Activated CD4-positive, alpha-beta T cell treated with anti-CD3 and anti-CD28 coated beads, Interleukin-2, amount 10 ng/mL, durations not matched to agents 24 days and 14 days (primary cell): ENCODE measurements at regions not wholly inside any gene's neighbourhood (a gene's known extent, or its start where the extent isn't known, plus 50 kb on each side); places are given as distances from the start of the nearest gene placed in this dataset.

Experiments used
- DNase-seq: peaks from one replicate; pipeline ENCODE4 v3.0.0; 2022
- H3K27ac Mint-ChIP-seq: one replicate; pipeline ENCODE4 v1.8.0; 2022; ENCODE audit warnings: mild to moderate bottlenecking, mixed read lengths
- H3K27me3 Mint-ChIP-seq: one replicate; pipeline ENCODE4 v1.8.0; 2022; ENCODE audit warnings: mixed read lengths
- H3K36me3 Mint-ChIP-seq: one replicate; pipeline ENCODE4 v1.8.0; 2022; ENCODE audit warnings: low read depth, mild to moderate bottlenecking, mixed read lengths
- H3K4me1 Mint-ChIP-seq: one replicate; pipeline ENCODE4 v1.8.0; 2021; ENCODE audit warnings: mixed read lengths
- H3K4me3 Mint-ChIP-seq: one replicate; pipeline ENCODE4 v1.8.0; 2022; ENCODE audit warnings: mild to moderate bottlenecking, moderate library complexity, mixed read lengths
- H3K9me3 Mint-ChIP-seq: one replicate; pipeline ENCODE4 v1.8.0; 2021; ENCODE audit warnings: mixed read lengths
- intact Hi-C: fragments of 100-400 bp; cut with micrococcal nuclease; formaldehyde crosslinking; loops from one replicate; pipeline ENCODE4 v1.15.1; 2023

- Mint-ChIP-seq H3K27ac (no peak overlapping the region), H3K4me3 (no peak overlapping the region), H3K9me3 (no peaks in the 10 kb centered on the region), H3K36me3 (no peaks in the 10 kb centered on the region), H3K4me1 (no peaks in the 10 kb centered on the region), H3K27me3 (no peaks in the 10 kb centered on the region)
- DNase-seq: no peak
- intact Hi-C loops: no loop called here
Observed at GRCh38 chr13:106243011-106243565, 292.4 kb downstream of the EFNB2 start.

- Mint-ChIP-seq H3K27me3 (no peaks in the 10 kb centered on the region), H3K27ac (no peak overlapping the region)
- intact Hi-C loops: no loop called here
Observed at GRCh38 chr13:106241974-106242953, 293.2 kb downstream of the EFNB2 start.

GRCh38 chr13:106238690-106239089 is 296.8 kb downstream of the EFNB2 start:
- Mint-ChIP-seq H3K9me3 (no peaks in the 10 kb centered on the region), H3K4me3 (no peak overlapping the region), H3K27me3 (no peaks in the 10 kb centered on the region), H3K4me1 (no peaks in the 10 kb centered on the region), H3K36me3 (no peaks in the 10 kb centered on the region), H3K27ac (no peak overlapping the region)
- intact Hi-C loops: no loop called here
- DNase-seq: no peak

More at GRCh38 chr13:106241974-106242953, 293.2 kb downstream of the EFNB2 start:
- H3K9me3 Mint-ChIP-seq: no peaks in the 10 kb centered on the region
- H3K4me1 Mint-ChIP-seq: no peaks in the 10 kb centered on the region
- no peak for DNase-seq
- no peaks in the 10 kb centered on the region for H3K36me3 Mint-ChIP-seq
- no peak overlapping the region for H3K4me3 Mint-ChIP-seq

- no peaks in the 10 kb centered on the region for H3K4me1 Mint-ChIP-seq
- H3K9me3 Mint-ChIP-seq: no peaks in the 10 kb centered on the region
- intact Hi-C loops: no loop called here
Observed at GRCh38 chr13:106234636-106235035, 300.8 kb downstream of the EFNB2 start.

GRCh38 chr13:106233134-106233735 is 302.2 kb downstream of the EFNB2 start:
- intact Hi-C loops: no loop called here
- H3K4me1 Mint-ChIP-seq: no peaks in the 10 kb centered on the region
- H3K27ac Mint-ChIP-seq: no peak overlapping the region
- H3K4me3 Mint-ChIP-seq: no peak overlapping the region
- no peaks in the 10 kb centered on the region for H3K9me3 Mint-ChIP-seq
- H3K36me3 Mint-ChIP-seq: no peaks in the 10 kb centered on the region
- DNase-seq: no peak
- H3K27me3 Mint-ChIP-seq: no peaks in the 10 kb centered on the region

More at GRCh38 chr13:106234636-106235035, 300.8 kb downstream of the EFNB2 start:
- Mint-ChIP-seq H3K4me3 (no peak overlapping the region), H3K27me3 (no peaks in the 10 kb centered on the region), H3K36me3 (no peaks in the 10 kb centered on the region), H3K27ac (no peak overlapping the region)
- DNase-seq: no peak

- Mint-ChIP-seq H3K27ac (no peak overlapping the region), H3K4me3 (no peak overlapping the region), H3K36me3 (no peaks in the 10 kb centered on the region), H3K9me3 (no peaks in the 10 kb centered on the region), H3K27me3 (no peaks in the 10 kb centered on the region), H3K4me1 (no peaks in the 10 kb centered on the region)
- intact Hi-C loops: no loop called here
- no peak for DNase-seq
Observed at GRCh38 chr13:106232681-106233080, 302.8 kb downstream of the EFNB2 start.

- Mint-ChIP-seq H3K4me1 (no peaks in the 10 kb centered on the region), H3K4me3 (no peak overlapping the region), H3K27me3 (no peaks in the 10 kb centered on the region)
Observed at GRCh38 chr13:106230450-106230849, 305.0 kb downstream of the EFNB2 start.

GRCh38 chr13:106225126-106225525 is 310.3 kb downstream of the EFNB2 start:
- intact Hi-C loops: no loop called here
- no peaks in the 10 kb centered on the region for H3K27me3 Mint-ChIP-seq
- H3K4me3 Mint-ChIP-seq: no peak overlapping the region
- DNase-seq: no peak
- no peaks in the 10 kb centered on the region for H3K9me3 Mint-ChIP-seq
- no peaks in the 10 kb centered on the region for H3K4me1 Mint-ChIP-seq
- H3K27ac Mint-ChIP-seq: no peak overlapping the region
- H3K36me3 Mint-ChIP-seq: no peaks in the 10 kb centered on the region

More at GRCh38 chr13:106230450-106230849, 305.0 kb downstream of the EFNB2 start:
- no peak overlapping the region for H3K27ac Mint-ChIP-seq
- intact Hi-C loops: no loop called here
- H3K36me3 Mint-ChIP-seq: no peaks in the 10 kb centered on the region
- no peak for DNase-seq
- H3K9me3 Mint-ChIP-seq: no peaks in the 10 kb centered on the region

GRCh38 chr13:106220211-106220610 is 315.3 kb downstream of the EFNB2 start:
- no peak for DNase-seq
- H3K27ac Mint-ChIP-seq: no peak overlapping the region
- intact Hi-C loops: no loop called here
- no peaks in the 10 kb centered on the region for H3K4me1 Mint-ChIP-seq
- no peaks in the 10 kb centered on the region for H3K36me3 Mint-ChIP-seq
- H3K27me3 Mint-ChIP-seq: no peaks in the 10 kb centered on the region
- H3K4me3 Mint-ChIP-seq: no peak overlapping the region
- no peaks in the 10 kb centered on the region for H3K9me3 Mint-ChIP-seq

- Mint-ChIP-seq H3K4me1 (no peaks in the 10 kb centered on the region), H3K9me3 (no peaks in the 10 kb centered on the region), H3K27me3 (no peaks in the 10 kb centered on the region), H3K27ac (no peak overlapping the region), H3K4me3 (no peak overlapping the region), H3K36me3 (no peaks in the 10 kb centered on the region)
- DNase-seq: no peak
- intact Hi-C loops: no loop called here
Observed at GRCh38 chr13:106213028-106213757, 322.3 kb downstream of the EFNB2 start.

- intact Hi-C loops: no loop called here
- no peaks in the 10 kb centered on the region for H3K4me1 Mint-ChIP-seq
- no peak for DNase-seq
- no peaks in the 10 kb centered on the region for H3K27me3 Mint-ChIP-seq
- no peaks in the 10 kb centered on the region for H3K9me3 Mint-ChIP-seq
- no peak overlapping the region for H3K4me3 Mint-ChIP-seq
- no peak overlapping the region for H3K27ac Mint-ChIP-seq
- no peaks in the 10 kb centered on the region for H3K36me3 Mint-ChIP-seq
Observed at GRCh38 chr13:106212386-106213010, 323.0 kb downstream of the EFNB2 start.

- Mint-ChIP-seq H3K4me1 (no peaks in the 10 kb centered on the region), H3K4me3 (no peak overlapping the region), H3K27ac (no peak overlapping the region), H3K27me3 (no peaks in the 10 kb centered on the region), H3K36me3 (no peaks in the 10 kb centered on the region), H3K9me3 (no peaks in the 10 kb centered on the region)
- intact Hi-C loops: no loop called here
- no peak for DNase-seq
Observed at GRCh38 chr13:106210324-106210723, 325.1 kb downstream of the EFNB2 start.

- Mint-ChIP-seq H3K4me3 (no peak overlapping the region), H3K9me3 (no peaks in the 10 kb centered on the region)
Observed at GRCh38 chr13:106205871-106206270, 329.6 kb downstream of the EFNB2 start.

More at GRCh38 chr13:106205871-106206270, 329.6 kb downstream of the EFNB2 start:
- intact Hi-C loops: no loop called here
- Mint-ChIP-seq H3K27me3 (no peaks in the 10 kb centered on the region), H3K27ac (no peak overlapping the region), H3K36me3 (no peaks in the 10 kb centered on the region), H3K4me1 (no peaks in the 10 kb centered on the region)
- no peak for DNase-seq
